ENCODE measurements at regions not wholly inside any gene's neighbourhood (a gene's known extent, or its start where the extent isn't known, plus 50 kb on each side); places are given as distances from the start of the nearest gene placed in this dataset.
"Not testable (repeated sequence)": the region's sequence is repeated elsewhere in the genome, so short reads cannot be mapped to it uniquely, and the experiment has no call there.

- not testable (repeated sequence) for DNase-seq
Measured at GRCh38 chrX:3905522-3906258, 192.2 kb upstream of the PRKX start.

DNA sequence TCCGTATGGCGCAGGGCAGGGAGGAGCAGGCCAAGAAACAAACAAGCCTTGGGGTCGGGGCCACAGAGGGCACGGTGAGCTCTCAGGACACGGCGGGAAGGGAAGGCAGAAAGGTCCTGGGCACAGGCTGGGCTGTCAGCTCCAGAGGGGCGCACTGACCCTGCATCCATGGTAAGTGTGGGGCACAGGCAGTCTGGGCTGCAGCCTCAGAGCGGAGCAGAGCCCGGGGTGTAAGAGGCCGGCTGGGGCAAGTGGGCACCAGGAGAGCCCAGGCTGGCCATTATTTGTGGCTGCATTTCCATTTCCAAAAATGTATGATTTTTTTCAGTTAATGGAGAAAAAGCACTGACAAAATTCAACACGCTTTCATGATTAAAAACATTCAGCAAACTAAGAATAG is 188.8 kb upstream of the PRKX start:
- not testable (repeated sequence) for DNase-seq

DNA sequence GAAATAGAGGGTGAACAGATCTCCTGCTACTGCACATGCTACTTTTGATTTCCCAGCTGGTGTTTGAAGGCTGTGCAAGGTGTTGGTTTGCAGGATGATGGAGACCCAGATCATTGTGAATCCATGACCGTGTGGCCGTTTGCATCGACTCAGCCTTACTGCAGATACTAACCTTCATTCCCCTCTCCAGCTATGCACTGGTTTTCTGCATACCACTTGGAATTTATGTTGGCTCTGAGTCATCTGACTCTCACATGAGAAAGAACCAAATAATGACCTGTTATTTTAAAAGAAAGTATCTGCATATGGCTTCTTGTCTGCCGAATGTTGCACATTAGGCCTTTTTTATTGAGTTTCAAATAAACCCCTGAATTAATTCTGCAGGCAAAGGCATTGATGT is 183.3 kb upstream of the PRKX start:
- DNase-seq = not testable (repeated sequence)

DNA sequence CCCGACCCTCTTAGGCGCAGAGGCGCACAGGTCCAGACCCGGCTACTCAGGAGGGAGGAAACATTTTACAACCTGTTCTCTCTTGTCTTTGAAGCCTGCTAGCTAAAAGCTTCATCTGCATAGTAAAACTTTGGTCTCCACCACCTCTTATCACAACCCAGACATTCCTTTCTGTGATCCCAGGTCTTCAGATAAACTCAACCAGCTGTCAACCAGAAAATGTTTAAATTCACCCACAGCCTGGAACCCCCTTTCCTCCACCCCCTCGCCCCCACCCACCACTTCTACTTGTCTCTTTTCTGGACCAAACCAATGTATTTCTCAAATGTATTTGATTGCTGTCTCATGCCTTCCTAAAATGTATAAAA is 169.1 kb upstream of the PRKX start:
- DNase-seq = not testable (repeated sequence)

- not testable (repeated sequence) for DNase-seq
Measured at GRCh38 chrX:3881898-3882552, 168.6 kb upstream of the PRKX start.

DNA sequence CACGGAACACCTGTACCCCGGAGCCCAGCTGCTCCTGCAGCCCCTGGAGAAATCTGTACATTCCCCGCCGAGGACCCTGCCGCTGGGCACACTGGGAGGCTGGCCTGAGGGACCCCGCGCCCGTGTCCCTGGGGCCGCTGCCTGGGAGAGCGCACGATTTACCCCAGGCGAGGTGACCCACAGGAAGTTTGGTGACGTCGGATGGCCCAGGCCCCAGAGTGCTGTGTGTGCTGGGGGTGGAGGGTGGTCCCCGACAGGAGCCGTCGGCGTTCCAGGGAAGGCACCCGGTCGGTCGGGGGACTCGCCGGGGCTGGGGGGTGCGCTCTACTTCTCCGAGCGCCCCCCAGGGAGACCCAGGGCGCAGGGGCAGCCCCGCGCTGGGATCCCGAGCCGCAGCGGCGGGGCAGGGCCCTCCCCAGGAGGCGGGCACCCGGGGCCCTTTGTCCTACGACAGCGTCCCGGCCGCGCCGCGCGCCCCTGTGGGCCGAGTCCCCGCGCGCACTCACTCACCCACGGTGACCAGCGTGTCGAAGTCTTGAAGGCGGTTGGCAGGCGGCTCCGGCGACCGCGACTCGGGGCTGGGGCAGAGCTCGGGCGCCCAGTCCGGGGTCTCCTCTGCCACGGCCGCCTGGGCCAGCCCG is 167.9 kb upstream of the PRKX start:
- DNase-seq = not testable (repeated sequence)

GRCh38 chrX:3876393-3876792 is 162.9 kb upstream of the PRKX start:
- DNase-seq = not testable (repeated sequence)

DNA sequence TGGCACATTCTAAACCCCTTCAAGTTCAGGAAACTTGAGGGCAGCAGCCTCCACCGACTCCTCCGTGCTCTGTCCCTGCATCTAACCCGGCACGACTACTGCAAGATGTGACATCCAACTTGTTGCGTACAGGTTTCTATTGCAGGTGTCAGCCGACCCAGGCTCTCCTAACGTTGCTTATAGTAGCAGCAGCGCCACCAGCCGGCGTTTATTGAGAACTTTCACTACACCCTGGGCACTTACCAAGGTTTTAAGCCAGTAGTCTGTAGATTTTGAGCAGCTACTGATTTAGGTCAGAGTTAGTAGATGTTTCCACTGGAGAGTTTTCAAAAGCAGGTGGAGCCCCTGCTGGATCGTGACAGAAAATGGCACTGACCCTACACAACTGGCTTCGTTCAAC is 162.2 kb upstream of the PRKX start:
- DNase-seq = not testable (repeated sequence)

DNA sequence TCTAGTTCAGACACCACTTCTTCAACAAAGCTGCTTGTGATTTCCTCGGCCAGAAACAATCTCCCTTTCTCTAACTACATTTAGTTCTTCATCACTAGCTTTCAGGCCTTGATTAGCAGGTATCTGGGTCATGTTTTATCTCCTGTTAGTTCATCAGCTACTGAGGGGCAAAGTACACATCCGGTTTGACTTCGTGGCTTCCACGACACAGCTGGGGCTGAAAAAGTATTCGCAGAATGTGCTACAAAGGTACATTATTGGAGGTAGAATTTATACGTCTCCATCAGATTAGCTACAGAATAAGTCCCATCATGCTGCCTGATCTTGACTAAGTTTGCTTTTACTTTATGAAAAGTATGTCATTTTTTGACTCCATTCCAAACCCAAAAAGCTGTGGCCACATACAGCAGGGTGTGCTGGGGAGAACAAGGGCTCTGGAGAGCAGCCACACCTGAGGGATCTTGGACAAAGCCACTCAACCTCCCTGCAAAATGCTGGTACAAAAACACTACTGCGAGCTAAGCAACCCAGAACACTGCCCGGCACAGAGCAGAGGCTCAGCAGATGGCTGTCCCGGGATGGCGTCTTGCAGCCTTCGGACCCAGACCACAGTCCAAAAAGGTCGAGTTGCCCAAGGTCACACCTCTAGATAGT is 158.9 kb upstream of the PRKX start:
- not testable (repeated sequence) for DNase-seq

DNA sequence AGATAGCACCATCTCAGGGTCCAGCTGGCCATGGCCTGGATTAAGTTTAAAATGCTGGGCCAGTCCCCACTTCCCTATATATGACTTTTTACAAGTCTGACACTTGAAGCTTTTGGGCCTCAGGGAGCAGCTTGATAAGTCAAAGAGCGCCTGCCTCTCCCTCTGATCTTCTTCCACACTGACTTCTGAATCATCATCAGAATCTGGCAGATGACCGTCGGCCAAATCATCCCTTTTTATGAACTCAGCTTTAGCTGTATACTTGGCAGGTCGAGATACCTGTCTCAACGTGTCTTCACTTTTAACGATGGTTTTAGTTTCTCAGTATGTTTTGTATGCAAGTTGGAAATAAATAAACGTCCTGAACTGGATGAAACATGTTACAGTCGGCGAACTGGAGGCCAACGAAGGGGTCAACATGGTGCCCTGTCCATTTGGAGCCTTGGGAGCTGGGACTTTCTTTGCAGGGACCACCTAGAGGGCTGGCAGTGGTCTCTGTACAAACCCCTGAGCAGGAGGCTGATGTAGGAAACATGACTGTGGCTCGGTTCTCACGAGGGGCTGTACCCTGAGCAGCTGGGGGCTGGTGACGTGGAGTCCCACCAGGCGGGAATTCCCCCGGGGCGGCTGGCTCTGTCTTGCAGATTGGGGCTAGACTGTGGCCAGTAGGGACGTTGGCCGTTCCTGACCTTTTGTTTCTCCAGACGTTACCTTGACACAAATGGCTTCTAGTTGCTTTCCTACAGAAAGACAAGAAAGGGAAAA is 153.8 kb upstream of the PRKX start:
- DNase-seq = not testable (repeated sequence)

- DNase-seq = not testable (repeated sequence)
Measured at GRCh38 chrX:3858332-3858731, 144.9 kb upstream of the PRKX start.

- DNase-seq = not testable (repeated sequence)
Measured at GRCh38 chrX:3843522-3844145, 130.2 kb upstream of the PRKX start.

DNA sequence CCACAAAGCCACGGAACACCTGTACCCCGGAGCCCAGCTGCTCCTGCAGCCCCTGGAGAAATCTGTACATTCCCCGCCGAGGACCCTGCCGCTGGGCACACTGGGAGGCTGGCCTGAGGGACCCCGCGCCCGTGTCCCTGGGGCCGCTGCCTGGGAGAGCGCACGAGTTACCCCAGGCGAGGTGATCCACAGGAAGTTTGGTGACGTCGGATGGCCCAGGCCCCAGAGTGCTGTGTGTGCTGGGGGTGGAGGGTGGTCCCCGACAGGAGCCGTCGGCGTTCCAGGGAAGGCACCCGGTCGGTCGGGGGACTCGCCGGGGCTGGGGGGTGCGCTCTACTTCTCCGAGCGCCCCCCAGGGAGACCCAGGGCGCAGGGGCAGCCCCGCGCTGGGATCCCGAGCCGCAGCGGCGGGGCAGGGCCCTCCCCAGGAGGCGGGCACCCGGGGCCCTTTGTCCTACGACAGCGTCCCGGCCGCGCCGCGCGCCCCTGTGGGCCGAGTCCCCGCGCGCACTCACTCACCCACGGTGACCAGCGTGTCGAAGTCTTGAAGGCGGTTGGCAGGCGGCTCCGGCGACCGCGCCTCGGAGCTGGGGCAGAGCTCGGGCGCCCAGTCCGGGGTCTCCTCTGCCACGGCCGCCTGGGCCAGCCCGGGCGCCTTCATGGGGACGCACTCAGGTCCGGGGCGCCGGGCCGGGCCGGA is 129.5 kb upstream of the PRKX start:
- DNase-seq = not testable (repeated sequence)

DNA sequence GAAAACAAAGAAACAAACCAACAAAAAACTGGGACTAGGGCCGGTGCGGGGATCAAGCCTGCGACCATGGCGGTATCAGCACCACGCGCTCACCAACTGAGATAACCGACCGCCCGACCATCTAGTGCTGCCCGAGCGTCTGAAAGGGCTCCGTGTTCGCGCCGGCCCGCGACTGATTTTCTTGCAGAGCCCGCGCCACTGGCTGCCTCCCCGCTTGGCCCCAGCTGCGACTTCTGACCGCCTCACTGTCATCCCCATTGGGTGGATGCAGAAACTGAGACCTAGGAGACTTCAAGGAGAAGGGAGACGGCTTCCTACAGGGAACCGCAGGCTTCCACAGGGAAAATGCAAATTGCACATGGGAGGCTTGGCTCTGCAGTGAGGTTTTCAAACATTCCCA is 125.3 kb upstream of the PRKX start:
- DNase-seq = not testable (repeated sequence)

DNA sequence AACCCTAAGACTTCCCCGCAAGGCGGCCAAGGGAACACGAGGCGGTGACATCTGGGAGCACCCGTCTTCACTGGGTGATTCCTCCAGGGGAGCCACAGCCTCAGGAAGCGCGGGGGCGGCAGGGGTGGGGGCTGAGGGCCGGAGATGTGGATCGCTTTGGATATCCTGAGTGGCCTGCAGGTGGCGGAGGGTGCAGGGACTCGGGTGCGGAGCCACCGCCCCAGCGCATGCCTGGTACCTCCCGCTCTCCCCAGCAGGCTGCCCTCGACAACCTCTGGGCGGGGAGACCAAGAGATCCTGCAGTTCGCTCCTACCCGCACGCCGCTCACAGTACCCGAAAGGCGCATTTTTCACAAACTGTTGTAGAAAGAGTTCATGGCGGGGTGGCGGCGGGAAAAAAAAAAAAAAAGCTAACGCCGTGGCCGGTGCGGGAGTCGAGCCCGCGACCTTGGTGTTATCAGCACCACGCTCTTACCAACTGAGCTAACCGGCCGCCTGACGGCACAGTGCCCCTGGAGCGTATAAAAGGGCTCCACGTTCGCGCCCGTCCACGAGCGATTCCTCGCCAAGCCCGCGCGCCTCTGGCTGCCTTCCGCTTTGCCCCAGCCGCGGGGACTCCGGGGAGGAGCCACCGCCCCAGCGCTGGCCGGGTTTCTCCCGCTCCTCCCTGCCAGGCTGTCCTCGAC is 124.7 kb upstream of the PRKX start:
- not testable (repeated sequence) for DNase-seq

DNA sequence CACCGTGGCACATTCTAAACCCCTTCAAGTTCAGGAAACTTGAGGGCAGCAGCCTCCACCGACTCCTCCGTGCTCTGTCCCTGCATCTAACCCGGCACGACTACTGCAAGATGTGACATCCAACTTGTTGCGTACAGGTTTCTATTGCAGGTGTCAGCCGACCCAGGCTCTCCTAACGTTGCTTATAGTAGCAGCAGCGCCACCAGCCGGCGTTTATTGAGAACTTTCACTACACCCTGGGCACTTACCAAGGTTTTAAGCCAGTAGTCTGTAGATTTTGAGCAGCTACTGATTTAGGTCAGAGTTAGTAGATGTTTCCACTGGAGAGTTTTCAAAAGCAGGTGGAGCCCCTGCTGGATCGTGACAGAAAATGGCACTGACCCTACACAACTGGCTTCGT is 123.8 kb upstream of the PRKX start:
- not testable (repeated sequence) for DNase-seq

GRCh38 chrX:3833761-3834542 is 120.5 kb upstream of the PRKX start:
- not testable (repeated sequence) for DNase-seq

DNA sequence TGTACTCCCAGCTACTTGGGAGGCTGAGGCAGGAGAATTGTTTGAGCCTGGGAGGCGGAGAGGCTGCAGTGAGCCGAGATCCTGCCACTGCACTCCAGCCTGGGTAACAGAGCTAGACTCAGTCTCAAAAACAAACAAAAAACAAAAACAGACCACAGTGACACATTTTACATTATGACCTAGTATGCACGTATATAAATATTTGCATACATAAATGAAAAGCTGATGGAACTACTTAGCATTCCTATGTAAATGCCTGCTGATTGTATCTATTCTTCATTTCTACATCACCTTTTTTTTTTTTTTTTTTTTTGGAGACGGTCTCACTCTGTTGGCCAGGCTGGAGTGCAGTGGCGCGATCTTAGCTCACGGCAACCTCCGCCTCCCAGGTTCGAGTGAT is 116.6 kb upstream of the PRKX start:
- DNase-seq = not testable (repeated sequence)

DNA sequence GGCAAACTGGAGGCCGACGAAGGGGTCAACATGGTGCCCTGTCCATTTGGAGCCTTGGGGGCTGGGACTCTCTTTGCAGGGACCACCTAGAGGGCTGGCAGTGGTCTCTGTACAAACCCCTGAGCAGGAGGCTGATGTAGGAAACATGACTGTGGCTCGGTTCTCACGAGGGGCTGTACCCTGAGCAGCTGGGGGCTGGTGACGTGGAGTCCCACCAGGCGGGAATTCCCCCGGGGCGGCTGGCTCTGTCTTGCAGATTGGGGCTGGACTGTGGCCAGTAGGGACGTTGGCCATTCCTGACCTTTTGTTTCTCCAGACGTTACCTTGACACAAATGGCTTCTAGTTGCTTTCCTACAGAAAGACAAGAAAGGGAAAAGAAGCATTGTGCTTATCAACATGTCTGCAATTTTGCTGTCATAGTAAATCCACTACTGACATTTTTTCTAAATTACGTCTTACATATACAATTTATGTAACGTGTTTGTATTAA is 115.6 kb upstream of the PRKX start:
- DNase-seq = not testable (repeated sequence)
